ENCODE measurements at regions not wholly inside any gene's neighbourhood (a gene's known extent, or its start where the extent isn't known, plus 50 kb on each side); places are given as distances from the start of the nearest gene placed in this dataset.

GRCh38 chr18:42190643-42191042, 235.6 kb downstream of the PIK3C3 start:
- TF ChIP-seq, protein P1, sequence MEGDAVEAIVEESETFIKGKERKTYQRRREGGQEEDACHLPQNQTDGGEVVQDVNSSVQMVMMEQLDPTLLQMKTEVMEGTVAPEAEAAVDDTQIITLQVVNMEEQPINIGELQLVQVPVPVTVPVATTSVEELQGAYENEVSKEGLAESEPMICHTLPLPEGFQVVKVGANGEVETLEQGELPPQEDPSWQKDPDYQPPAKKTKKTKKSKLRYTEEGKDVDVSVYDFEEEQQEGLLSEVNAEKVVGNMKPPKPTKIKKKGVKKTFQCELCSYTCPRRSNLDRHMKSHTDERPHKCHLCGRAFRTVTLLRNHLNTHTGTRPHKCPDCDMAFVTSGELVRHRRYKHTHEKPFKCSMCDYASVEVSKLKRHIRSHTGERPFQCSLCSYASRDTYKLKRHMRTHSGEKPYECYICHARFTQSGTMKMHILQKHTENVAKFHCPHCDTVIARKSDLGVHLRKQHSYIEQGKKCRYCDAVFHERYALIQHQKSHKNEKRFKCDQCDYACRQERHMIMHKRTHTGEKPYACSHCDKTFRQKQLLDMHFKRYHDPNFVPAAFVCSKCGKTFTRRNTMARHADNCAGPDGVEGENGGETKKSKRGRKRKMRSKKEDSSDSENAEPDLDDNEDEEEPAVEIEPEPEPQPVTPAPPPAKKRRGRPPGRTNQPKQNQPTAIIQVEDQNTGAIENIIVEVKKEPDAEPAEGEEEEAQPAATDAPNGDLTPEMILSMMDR (conservative IDR thresholded peaks at IDR 0.05 in 1 of 2, IDR thresholded peaks at IDR 0.05 in 1 of 2; ENCODE audit: low read depth in 1 of 2, low read length in 2 of 2), result no peak
- no peak for TF ChIP-seq EZH2 (IDR thresholded peaks at IDR 0.05; ENCODE audit: low read length, missing control alignments)

All from fibroblast of lung (primary cell).